Adrenal gland (tissue), 9 donors: ENCODE measurements at regions not wholly inside any gene's neighbourhood (a gene's known extent, or its start where the extent isn't known, plus 50 kb on each side); places are given as distances from the start of the nearest gene placed in this dataset.

Experiments used
- DNase-seq, 7 donors: peaks; one replicate each; pipeline ENCODE4 v3.0.0-alpha.2; 2019 to 2020
- H3K27ac ChIP-seq, 5 donors: fragments of 200-600 bp; sonication (generic) in 4 of 5; 1 replicate in 3 of 5; 2 replicates in 2 of 5; pipeline versions ENCODE4 v1.5.1 to v1.8.0; 2016 to 2020; ENCODE audit warnings: mild to moderate bottlenecking in 1 of 5
- H3K27me3 ChIP-seq: fragments of 200-600 bp; 2 replicates; pipeline ENCODE4 v1.8.0; 2021
- H3K36me3 ChIP-seq, 2 donors: fragments of 200-600 bp; replicated peaks in 1 of 2; 1 replicate in 1 of 2; 2 replicates in 1 of 2; pipeline versions ENCODE4 v1.5.1 to v1.8.0; 2018 to 2022
- H3K4me1 ChIP-seq, 2 donors: fragments of 200-600 bp; replicated peaks in 1 of 2; 1 replicate in 1 of 2; 2 replicates in 1 of 2; pipeline versions ENCODE4 v1.5.1 to v1.8.0; 2018 to 2021
- H3K4me3 ChIP-seq, 4 donors: fragments of 200-600 bp; sonication (generic) in 3 of 4; one replicate each; pipeline ENCODE4 v1.5.1; 2016 to 2018
- H3K9me3 ChIP-seq, 3 donors: fragments of 200-600 bp; sonication (generic) in 1 of 3; replicated peaks in 1 of 3; 1 replicate in 2 of 3; 2 replicates in 1 of 3; pipeline versions ENCODE4 v1.5.1 to v1.8.0; 2016 to 2021
- CTCF ChIP-seq, 6 experiments: fragments of 450-650 bp in 4 of 6; fragments of 200-600 bp in 2 of 6; sonication (generic) in 1 of 6; IDR thresholded peaks; 1 replicate in 5 of 6; 2 replicates in 1 of 6; pipeline versions ENCODE4 v1.5.1 to v1.8.0; 2016 to 2021; ENCODE audit warnings: antibody characterized with exemption in 6 of 6, mild to moderate bottlenecking in 2 of 6, moderate library complexity in 1 of 6
- POLR2A ChIP-seq, 2 donors: fragments of 450-650 bp; IDR thresholded peaks; one replicate each; pipeline ENCODE4 v1.6.1; 2017; ENCODE audit warnings: antibody characterized with exemption in 2 of 2, mild to moderate bottlenecking in 2 of 2, moderate library complexity in 1 of 2
- WGBS, 4 donors: extraction: QIAGEN DNeasy Blood & Tissue Kit in 2 of 4; methylation state at CpG; one replicate each; pipeline versions ENCODE4 v1.1.5 to v1.1.7; 2013 to 2017; 5-methylcytosine and 5-hydroxymethylcytosine counted together
- intact Hi-C, 2 donors: fragments of 100-400 bp; cut with DNase I; formaldehyde crosslinking; loops; one replicate each; pipeline versions ENCODE4 v1.14.1 to v1.15.0; 2022 to 2023
- donor health status: healthy with polysubstance abuse.
- donor health status: Bipolar disorder and iron deficiency.
- donor health status: DM: yes; HTN: yes; CAD: no.
- donor health status: DM: no; HTN: no; CAD: no.
- donor health status: DM: no; HTN: no; CAD: no.

GRCh38 chr12:105724641-105725040 is 394.1 kb downstream of the C12orf75 start:
- Histone ChIP-seq H3K27me3 (no peaks in the 10 kb centered on the region), H3K9me3 (no peaks in the 10 kb centered on the region), H3K4me3 (no peak overlapping the region), H3K36me3 (no peaks in the 10 kb centered on the region), H3K4me1 (no peaks in the 10 kb centered on the region), H3K27ac (no peak overlapping the region)
- no peak for TF ChIP-seq CTCF (IDR thresholded peaks at IDR 0.05)
- TF ChIP-seq POLR2A (IDR thresholded peaks at IDR 0.05): no peak
- no peak for DNase-seq
- intact Hi-C loops: no loop called here
- 60 to 76% (median 75%) methylated on average over 4 of the region's 4 CpGs for WGBS, 4 donors

- H3K9me3 ChIP-seq: no peaks in the 10 kb centered on the region
Measured at GRCh38 chr12:105725054-105725453, 394.6 kb downstream of the C12orf75 start.

GRCh38 chr12:105729181-105729771 is 398.8 kb downstream of the C12orf75 start:
- Histone ChIP-seq H3K36me3 (no peaks in the 10 kb centered on the region), H3K27me3 (no peaks in the 10 kb centered on the region), H3K27ac (no peak overlapping the region), H3K9me3 (no peaks in the 10 kb centered on the region), H3K4me3 (no peak overlapping the region), H3K4me1 (no peaks in the 10 kb centered on the region)
- DNase-seq: no peak
- TF ChIP-seq CTCF (IDR thresholded peaks at IDR 0.05) (no peak), POLR2A (IDR thresholded peaks at IDR 0.05) (no peak)
- intact Hi-C loops: no loop called here
- 51 to 69% (median 55%) methylated on average over 2 of the region's 2 CpGs for WGBS, 4 donors

More at GRCh38 chr12:105725054-105725453, 394.6 kb downstream of the C12orf75 start:
- Histone ChIP-seq H3K27me3 (no peaks in the 10 kb centered on the region), H3K36me3 (no peaks in the 10 kb centered on the region), H3K27ac (no peak overlapping the region), H3K4me3 (no peak overlapping the region), H3K4me1 (no peaks in the 10 kb centered on the region)
- intact Hi-C loops: no loop called here
- no peak for TF ChIP-seq POLR2A (IDR thresholded peaks at IDR 0.05)
- no peak for TF ChIP-seq CTCF (IDR thresholded peaks at IDR 0.05)
- no peak for DNase-seq

GRCh38 chr12:105729926-105730325 is 399.4 kb downstream of the C12orf75 start:
- no peak overlapping the region for H3K27ac ChIP-seq
- no peak for DNase-seq
- intact Hi-C loops: no loop called here
- no peaks in the 10 kb centered on the region for H3K36me3 ChIP-seq
- H3K9me3 ChIP-seq: no peaks in the 10 kb centered on the region
- H3K4me3 ChIP-seq: no peak overlapping the region
- TF ChIP-seq POLR2A (IDR thresholded peaks at IDR 0.05) (no peak), CTCF (IDR thresholded peaks at IDR 0.05) (no peak)
- H3K4me1 ChIP-seq: no peaks in the 10 kb centered on the region
- H3K27me3 ChIP-seq: no peaks in the 10 kb centered on the region
